Ectodermal cell (in vitro differentiated cells): ENCODE measurements at regions not wholly inside any gene's neighbourhood (a gene's known extent, or its start where the extent isn't known, plus 50 kb on each side); places are given as distances from the start of the nearest gene placed in this dataset.
"Not testable (repeated sequence)": the region's sequence is repeated elsewhere in the genome, so short reads cannot be mapped to it uniquely, and the experiment has no call there.

Experiments used
- H3K27ac ChIP-seq: 2 replicates; pipeline ENCODE4 v1.7.0; 2013; ENCODE audit warnings: mild to moderate bottlenecking, low read depth, low read length; ENCODE audit not compliant: insufficient read depth, poor library complexity, severe bottlenecking
- H3K27me3 ChIP-seq: 2 replicates; pipeline ENCODE4 v1.7.0; 2013; ENCODE audit warnings: mild to moderate bottlenecking, low read length; ENCODE audit not compliant: insufficient read depth, control insufficient read depth, poor library complexity, severe bottlenecking
- H3K36me3 ChIP-seq: one replicate; pipeline ENCODE4 v1.7.0; 2013; ENCODE audit warnings: low read length; ENCODE audit not compliant: control insufficient read depth, insufficient read depth
- H3K4me1 ChIP-seq: one replicate; pipeline ENCODE4 v1.7.0; 2013; ENCODE audit warnings: low read length; ENCODE audit not compliant: control insufficient read depth, insufficient read depth
- H3K4me3 ChIP-seq: 2 replicates; pipeline ENCODE4 v1.7.0; 2013; ENCODE audit warnings: low read depth, low read length, control low read depth; ENCODE audit not compliant: insufficient read depth
- H3K9me3 ChIP-seq: 2 replicates; pipeline ENCODE4 v1.7.0; 2013; ENCODE audit warnings: mild to moderate bottlenecking, low read length, moderate library complexity; ENCODE audit not compliant: control insufficient read depth
- WGBS, 2 experiments: methylation state at CpG; one replicate each; pipeline ENCODE4 v1.1.7; 2013; ENCODE audit warnings: missing lambda C conversion rate in 2 of 2; 5-methylcytosine and 5-hydroxymethylcytosine counted together

DNA sequence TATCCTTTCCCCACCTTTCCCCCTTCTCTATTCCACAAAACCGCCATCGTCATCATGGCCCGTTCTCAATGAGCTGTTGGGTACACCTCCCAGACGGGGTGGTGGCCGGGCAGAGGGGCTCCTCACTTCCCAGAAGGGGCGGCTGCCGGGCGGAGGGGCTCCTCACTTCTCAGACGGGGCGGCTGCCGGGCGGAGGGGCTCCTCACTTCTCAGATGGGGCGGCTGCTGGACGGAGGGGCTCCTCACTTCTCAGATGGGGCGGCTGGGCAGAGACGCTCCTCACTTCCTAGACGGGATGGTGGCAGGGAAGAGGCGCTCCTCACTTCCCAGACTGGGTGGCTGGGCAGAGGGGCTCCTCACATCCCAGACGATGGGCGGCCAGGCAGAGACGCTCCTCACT is 135.3 kb upstream of the GALNT2 start:
- not testable (repeated sequence) for H3K9me3 ChIP-seq, H3K27me3 ChIP-seq, H3K27ac ChIP-seq, H3K4me3 ChIP-seq, H3K36me3 ChIP-seq, H3K4me1 ChIP-seq
- 97% methylated on average over 21 of the region's 21 CpGs for WGBS, 2 experiments

GRCh38 chr1:229935157-229935556 is 131.9 kb upstream of the GALNT2 start:
- not testable (repeated sequence) for H3K36me3 ChIP-seq, H3K4me3 ChIP-seq, H3K27me3 ChIP-seq, H3K27ac ChIP-seq, H3K9me3 ChIP-seq, H3K4me1 ChIP-seq
- WGBS, 2 experiments, result 86 to 97% methylated on average over 5 to 6 of the region's 6 CpGs

GRCh38 chr1:229938551-229938950 is 128.5 kb upstream of the GALNT2 start:
- Histone ChIP-seq H3K4me3 (no peak overlapping the region), H3K4me1 (peaks cover 6% of the 10 kb centered on the region), H3K9me3 (no peaks in the 10 kb centered on the region), H3K27ac (no peak overlapping the region), H3K27me3 (no peaks in the 10 kb centered on the region), H3K36me3 (no peaks in the 10 kb centered on the region)
- WGBS, 2 experiments, result 95 to 99% methylated on average over 4 of the region's 4 CpGs

- H3K27me3 ChIP-seq, result no peaks in the 10 kb centered on the region
- no peaks in the 10 kb centered on the region for H3K36me3 ChIP-seq
- H3K4me1 ChIP-seq, result peaks cover 6% of the 10 kb centered on the region
- no peak overlapping the region for H3K27ac ChIP-seq
- WGBS, 2 experiments, result 87% methylated on average over 6 of the region's 6 CpGs
- H3K4me3 ChIP-seq, result no peak overlapping the region
- no peaks in the 10 kb centered on the region for H3K9me3 ChIP-seq
Measured at GRCh38 chr1:229940684-229941083, 126.4 kb upstream of the GALNT2 start.

DNA sequence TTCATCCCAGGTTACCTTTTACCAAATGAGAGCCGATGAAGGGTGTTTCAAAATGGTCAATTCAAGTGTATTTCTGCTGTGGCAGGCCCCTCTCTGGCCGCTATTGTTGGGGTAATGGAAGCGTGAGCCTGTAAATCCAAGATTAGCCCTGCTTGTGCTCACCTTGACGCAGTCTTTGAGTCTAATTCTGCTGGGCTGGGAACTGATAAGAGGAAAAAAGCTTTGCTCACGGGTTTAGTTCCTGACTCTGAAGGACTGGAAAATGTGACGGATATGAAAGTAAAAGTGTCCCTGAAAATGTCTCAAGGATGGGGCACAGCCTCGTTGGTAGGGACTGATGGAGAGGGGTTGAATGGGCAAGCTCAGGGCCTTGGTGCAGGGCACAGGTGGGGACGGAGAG is 125.9 kb upstream of the GALNT2 start:
- WGBS, 2 experiments, result 90 to 94% methylated on average over 8 of the region's 8 CpGs
- Histone ChIP-seq H3K27me3 (no peaks in the 10 kb centered on the region), H3K4me1 (peaks cover 6% of the 10 kb centered on the region), H3K9me3 (no peaks in the 10 kb centered on the region), H3K4me3 (no peak overlapping the region), H3K36me3 (no peaks in the 10 kb centered on the region), H3K27ac (no peak overlapping the region)

DNA sequence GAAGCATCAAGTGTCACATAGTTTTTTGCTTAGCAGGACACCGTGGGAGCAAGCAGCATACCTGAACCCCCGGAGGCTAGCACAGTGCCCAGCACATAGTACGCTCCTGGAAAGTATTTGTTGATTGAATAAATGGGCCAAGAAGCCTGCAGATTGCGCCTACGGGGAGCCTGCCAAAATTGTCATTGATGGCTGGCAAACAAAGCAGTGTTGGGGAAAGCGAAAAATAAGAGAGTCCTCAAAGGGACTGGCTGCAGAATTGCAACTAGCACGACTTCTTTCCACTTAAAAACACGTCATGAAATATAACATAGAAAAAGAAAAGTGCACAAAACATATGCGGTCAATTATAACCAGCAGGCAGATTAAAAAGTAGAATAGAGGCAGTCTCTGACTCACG is 125.2 kb upstream of the GALNT2 start:
- H3K27me3 ChIP-seq, result no peaks in the 10 kb centered on the region
- H3K27ac ChIP-seq, result no peak overlapping the region
- WGBS, 2 experiments, result 87 to 90% methylated on average over 10 of the region's 10 CpGs
- no peaks in the 10 kb centered on the region for H3K9me3 ChIP-seq
- no peak overlapping the region for H3K4me3 ChIP-seq
- H3K36me3 ChIP-seq, result no peaks in the 10 kb centered on the region
- peaks cover 6% of the 10 kb centered on the region for H3K4me1 ChIP-seq

GRCh38 chr1:229942501-229942900 is 124.5 kb upstream of the GALNT2 start:
- no peaks in the 10 kb centered on the region for H3K9me3 ChIP-seq
- H3K4me3 ChIP-seq, result no peak overlapping the region
- 93 to 97% methylated on average over 1 of the region's 1 CpG for WGBS, 2 experiments
- no peaks in the 10 kb centered on the region for H3K36me3 ChIP-seq
- H3K27ac ChIP-seq, result no peak overlapping the region
- H3K4me1 ChIP-seq, result peaks cover 6% of the 10 kb centered on the region
- no peaks in the 10 kb centered on the region for H3K27me3 ChIP-seq

- no peaks in the 10 kb centered on the region for H3K9me3 ChIP-seq
- H3K4me3 ChIP-seq, result no peak overlapping the region
- no peaks in the 10 kb centered on the region for H3K36me3 ChIP-seq
- 93 to 95% methylated on average over 7 of the region's 7 CpGs for WGBS, 2 experiments
- peaks cover 6% of the 10 kb centered on the region for H3K4me1 ChIP-seq
- H3K27me3 ChIP-seq, result no peaks in the 10 kb centered on the region
- no peak overlapping the region for H3K27ac ChIP-seq
Measured at GRCh38 chr1:229943148-229943714, 123.8 kb upstream of the GALNT2 start.

DNA sequence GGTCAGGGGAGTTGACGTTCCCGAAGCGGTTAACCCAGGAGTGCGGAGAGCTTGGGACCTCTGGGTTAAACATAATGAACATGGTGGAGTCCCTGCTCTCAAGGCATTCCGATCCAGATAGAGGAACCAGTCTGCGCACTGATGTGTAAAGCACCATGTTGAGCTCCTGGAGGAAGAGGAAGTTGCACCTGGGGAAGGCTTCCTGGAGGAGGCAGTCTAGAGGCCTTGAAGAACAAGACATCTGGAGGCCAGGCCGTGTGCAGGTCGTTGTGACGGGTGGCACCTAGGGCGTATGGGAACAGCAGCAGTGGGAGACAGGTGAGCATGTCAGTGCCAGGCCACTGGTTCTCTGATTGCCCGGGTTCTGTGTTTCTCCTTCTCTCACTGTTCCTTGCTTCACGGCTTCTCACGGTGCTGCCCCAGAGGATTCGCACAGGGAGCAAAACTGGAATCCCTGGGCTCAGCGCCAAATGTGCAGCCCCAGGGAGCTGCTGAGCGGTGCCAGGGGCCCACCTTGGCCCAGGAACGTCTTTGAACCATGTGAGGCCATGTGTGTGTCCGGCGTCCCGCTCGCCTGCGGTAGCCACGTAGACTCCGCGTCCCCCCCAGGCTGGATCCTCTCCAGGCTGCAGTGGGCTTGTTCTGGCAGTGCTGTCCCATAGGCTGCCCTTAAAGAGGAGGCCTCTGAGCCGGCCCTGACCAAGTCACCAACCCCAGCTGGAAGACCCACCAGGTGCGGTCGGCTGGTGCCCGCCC is 122.9 kb upstream of the GALNT2 start:
- WGBS, 2 experiments, result 96% methylated on average over 29 of the region's 29 CpGs
- no peaks in the 10 kb centered on the region for H3K27me3 ChIP-seq
- no peak overlapping the region for H3K4me3 ChIP-seq
- no peak overlapping the region for H3K27ac ChIP-seq
- H3K9me3 ChIP-seq, result no peaks in the 10 kb centered on the region
- no peaks in the 10 kb centered on the region for H3K36me3 ChIP-seq
- H3K4me1 ChIP-seq, result peaks cover 6% of the 10 kb centered on the region

DNA sequence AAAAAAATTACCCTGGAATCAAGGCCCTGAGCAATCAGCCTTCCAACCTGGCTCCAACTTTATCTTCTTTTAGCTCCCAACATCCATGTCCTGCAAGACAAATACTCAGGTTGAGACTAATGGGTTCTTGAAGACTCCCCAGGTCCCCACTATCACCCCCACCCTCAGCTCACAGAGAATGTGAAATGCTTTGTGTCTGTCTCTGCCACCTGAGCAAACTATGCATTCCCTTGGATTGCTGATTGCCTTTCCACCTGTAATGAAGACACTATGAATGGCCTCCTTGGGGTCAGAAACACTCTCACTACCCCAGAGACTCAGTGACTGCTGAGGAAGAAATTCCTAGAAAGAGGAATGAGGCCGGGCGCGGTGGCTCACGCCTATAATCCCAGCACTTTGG is 121.2 kb upstream of the GALNT2 start:
- Histone ChIP-seq H3K27me3 (no peaks in the 10 kb centered on the region), H3K9me3 (no peaks in the 10 kb centered on the region), H3K4me1 (peaks cover 6% of the 10 kb centered on the region), H3K36me3 (no peaks in the 10 kb centered on the region), H3K4me3 (no peak overlapping the region), H3K27ac (no peak overlapping the region)
- 94 to 98% methylated on average over 4 of the region's 4 CpGs for WGBS, 2 experiments
